Muscle of leg (tissue), 3 donors: ENCODE measurements at regions not wholly inside any gene's neighbourhood (a gene's known extent, or its start where the extent isn't known, plus 50 kb on each side); places are given as distances from the start of the nearest gene placed in this dataset.
"Not testable (repeated sequence)": the region's sequence is repeated elsewhere in the genome, so short reads cannot be mapped to it uniquely, and the experiment has no call there.

ENCODE experiments used
- DNase-seq: peaks from one replicate; pipeline ENCODE4 v3.0.0; 2013
- H3K27ac ChIP-seq: one replicate; pipeline ENCODE4 v1.5.1; 2013; ENCODE audit warnings: mild to moderate bottlenecking, low read length, control low read depth
- H3K27me3 ChIP-seq: one replicate; pipeline ENCODE4 v1.6.1; 2013; ENCODE audit warnings: low read length; ENCODE audit not compliant: control insufficient read depth, insufficient read depth
- H3K36me3 ChIP-seq: one replicate; pipeline ENCODE4 v1.6.1; 2013; ENCODE audit warnings: low read length; ENCODE audit not compliant: control insufficient read depth, insufficient read depth
- H3K4me1 ChIP-seq: one replicate; pipeline ENCODE4 v1.6.1; 2013; ENCODE audit warnings: low read length; ENCODE audit not compliant: control insufficient read depth, insufficient read depth
- H3K4me3 ChIP-seq: one replicate; pipeline ENCODE4 v1.5.1; 2013; ENCODE audit warnings: low read length, control low read depth
- H3K9me3 ChIP-seq: replicated peaks from 2 replicates; pipeline ENCODE4 v1.6.1; 2013; ENCODE audit warnings: low read depth, low read length; ENCODE audit not compliant: control insufficient read depth
- WGBS: methylation state at CpG from one replicate; pipeline ENCODE4 v1.1.5; 2013; ENCODE audit warnings: missing lambda C conversion rate; ENCODE audit not compliant: insufficient coverage; 5-methylcytosine and 5-hydroxymethylcytosine counted together

DNA sequence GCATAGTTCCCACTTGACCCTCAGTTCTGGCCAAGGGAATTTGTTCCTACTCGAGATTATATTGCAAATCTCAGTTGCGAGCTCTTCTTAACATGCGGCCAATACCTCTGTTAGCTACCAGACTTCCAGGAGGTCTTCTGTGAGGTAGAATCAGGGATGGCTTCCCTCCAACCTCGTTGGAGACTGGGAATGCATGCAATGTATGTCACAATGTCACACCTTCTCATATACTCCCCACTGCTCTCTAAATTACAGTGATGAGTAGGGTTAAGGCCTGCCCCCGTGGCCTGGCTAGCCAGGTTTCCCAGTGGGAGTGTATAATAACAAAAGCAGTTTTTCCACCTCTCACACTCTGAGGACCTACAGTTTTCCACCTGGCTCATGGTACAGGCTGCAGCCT lies 1962.5 kb downstream of the ARAP2 start:
- Histone ChIP-seq H3K4me3 (no peak overlapping the region), H3K27me3 (no peaks in the 10 kb centered on the region), H3K27ac (no peak overlapping the region), H3K9me3 (no peaks in the 10 kb centered on the region), H3K36me3 (no peaks in the 10 kb centered on the region), H3K4me1 (peaks cover 15% of the 10 kb centered on the region)
- no peak for DNase-seq
- WGBS, result no CpG with 5 or more reads among the region's 5 CpGs

DNA sequence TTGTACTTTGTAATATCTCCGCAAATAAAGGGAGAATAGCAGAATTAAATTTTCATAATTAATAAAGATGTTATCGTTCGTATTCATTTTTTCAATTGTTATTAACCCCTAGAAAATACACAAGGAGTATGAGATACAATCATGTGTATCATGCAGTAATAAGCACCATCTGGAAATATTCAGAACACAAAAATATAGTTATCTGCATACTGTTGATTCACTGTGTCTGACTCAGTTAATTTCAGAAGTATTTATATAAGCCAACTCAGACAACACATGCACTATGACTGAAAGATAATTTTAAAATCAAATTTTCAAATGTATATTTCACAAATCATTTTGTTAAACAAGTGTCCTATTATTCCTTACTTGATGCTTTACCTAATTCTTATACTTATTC lies 1954.8 kb downstream of the ARAP2 start:
- no peaks in the 10 kb centered on the region for H3K36me3 ChIP-seq
- no peak overlapping the region for H3K4me3 ChIP-seq
- H3K27me3 ChIP-seq, result no peaks in the 10 kb centered on the region
- WGBS, result no CpG with 5 or more reads among the region's 3 CpGs
- no peaks in the 10 kb centered on the region for H3K9me3 ChIP-seq
- DNase-seq, result no peak
- no peaks in the 10 kb centered on the region for H3K4me1 ChIP-seq
- no peak overlapping the region for H3K27ac ChIP-seq

DNA sequence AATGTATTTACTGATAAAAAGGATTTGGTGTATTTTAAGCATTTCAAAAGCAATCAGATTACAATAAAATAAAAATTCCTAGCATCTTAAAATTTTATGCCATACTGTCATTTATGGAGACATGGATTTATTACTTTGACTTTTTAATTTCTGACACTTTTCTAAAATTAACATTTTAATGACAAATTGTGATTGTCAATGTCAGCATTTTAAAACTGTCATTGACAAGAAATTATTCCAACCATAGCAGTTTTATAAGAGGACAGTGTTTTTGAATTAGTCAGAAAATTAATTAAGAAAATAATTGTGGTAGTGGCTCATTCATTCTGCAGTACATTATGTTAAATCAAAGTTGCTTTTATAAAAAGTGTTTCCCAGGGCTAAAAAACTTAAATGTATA lies 1954.4 kb downstream of the ARAP2 start:
- Histone ChIP-seq H3K9me3 (no peaks in the 10 kb centered on the region), H3K27me3 (no peaks in the 10 kb centered on the region), H3K4me3 (no peak overlapping the region), H3K36me3 (no peaks in the 10 kb centered on the region), H3K27ac (no peak overlapping the region), H3K4me1 (no peaks in the 10 kb centered on the region)
- DNase-seq, result no peak

DNA sequence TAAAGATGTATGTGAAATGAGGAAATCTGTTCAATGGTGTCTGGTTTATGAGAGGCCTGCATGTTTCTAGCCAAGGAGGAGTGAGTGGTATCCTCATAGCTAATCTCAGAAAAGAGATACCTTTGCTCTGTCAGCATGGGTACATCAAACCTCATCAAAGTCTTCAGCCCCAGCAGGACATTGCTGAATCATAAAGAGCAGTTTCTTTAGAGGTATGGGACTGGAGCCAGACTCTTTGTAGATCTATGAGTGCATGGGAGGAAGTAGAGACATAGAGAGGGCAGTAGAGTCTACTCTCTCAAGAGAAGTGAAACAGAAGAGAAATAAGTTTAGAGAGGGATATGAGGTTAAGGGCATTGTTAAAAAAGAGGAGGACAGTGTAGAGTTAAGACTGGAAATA lies 1950.9 kb downstream of the ARAP2 start:
- no peaks in the 10 kb centered on the region for H3K27me3 ChIP-seq
- H3K27ac ChIP-seq, result no peak overlapping the region
- no peaks in the 10 kb centered on the region for H3K36me3 ChIP-seq
- no peak for DNase-seq
- no peaks in the 10 kb centered on the region for H3K4me1 ChIP-seq
- no peaks in the 10 kb centered on the region for H3K9me3 ChIP-seq
- H3K4me3 ChIP-seq, result no peak overlapping the region

DNA sequence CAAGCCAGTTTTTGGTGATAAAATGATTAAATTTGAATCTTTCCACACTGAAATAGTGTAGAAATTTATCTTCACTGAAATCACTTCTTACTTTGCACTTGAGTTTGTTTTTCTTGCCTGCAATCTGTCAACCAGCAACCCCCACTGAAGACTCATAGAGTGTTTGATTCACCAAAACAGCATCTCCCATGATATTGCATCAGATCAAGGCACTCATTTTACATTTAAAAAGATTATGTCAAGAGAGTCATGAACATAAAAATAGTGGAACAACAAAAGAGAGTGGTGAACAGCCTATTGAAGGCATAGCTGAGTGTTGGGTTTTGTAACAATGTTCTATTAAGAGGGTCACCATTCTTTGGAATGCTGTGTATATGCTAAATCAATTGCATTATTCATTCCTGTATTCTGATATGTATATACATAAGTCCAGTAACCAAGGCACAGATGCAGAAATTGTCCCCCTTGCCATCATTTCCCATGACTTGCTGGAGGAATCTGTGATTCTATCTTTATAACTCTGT lies 1934.9 kb downstream of the ARAP2 start:
- H3K27ac ChIP-seq, result no peak overlapping the region
- H3K36me3 ChIP-seq, result no peaks in the 10 kb centered on the region
- no peak for DNase-seq
- H3K4me3 ChIP-seq, result no peak overlapping the region
- no peaks in the 10 kb centered on the region for H3K27me3 ChIP-seq
- H3K9me3 ChIP-seq, result no peaks in the 10 kb centered on the region
- no peaks in the 10 kb centered on the region for H3K4me1 ChIP-seq

DNA sequence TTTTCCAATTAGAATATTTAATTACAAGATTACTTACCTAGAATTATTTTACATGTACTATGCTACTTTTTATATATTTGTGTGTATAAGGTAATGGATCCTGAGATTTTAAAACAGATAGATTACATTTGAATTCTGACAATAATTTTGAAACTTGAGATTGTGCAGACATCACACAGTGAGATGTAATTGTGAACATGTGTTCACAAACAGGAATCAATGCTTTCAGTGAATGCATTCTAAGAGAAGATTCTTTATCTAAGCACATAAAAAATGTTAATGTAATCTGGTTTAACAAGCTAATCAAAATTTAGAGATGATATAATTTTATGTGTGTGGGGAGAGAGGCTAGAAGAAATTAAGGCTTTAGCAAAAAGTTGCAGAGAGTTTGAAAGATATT lies 1925.5 kb downstream of the ARAP2 start:
- Histone ChIP-seq H3K36me3 (no peaks in the 10 kb centered on the region), H3K9me3 (no peaks in the 10 kb centered on the region), H3K27me3 (no peaks in the 10 kb centered on the region), H3K4me3 (no peak overlapping the region), H3K27ac (no peak overlapping the region), H3K4me1 (no peaks in the 10 kb centered on the region)
- DNase-seq, result no peak

DNA sequence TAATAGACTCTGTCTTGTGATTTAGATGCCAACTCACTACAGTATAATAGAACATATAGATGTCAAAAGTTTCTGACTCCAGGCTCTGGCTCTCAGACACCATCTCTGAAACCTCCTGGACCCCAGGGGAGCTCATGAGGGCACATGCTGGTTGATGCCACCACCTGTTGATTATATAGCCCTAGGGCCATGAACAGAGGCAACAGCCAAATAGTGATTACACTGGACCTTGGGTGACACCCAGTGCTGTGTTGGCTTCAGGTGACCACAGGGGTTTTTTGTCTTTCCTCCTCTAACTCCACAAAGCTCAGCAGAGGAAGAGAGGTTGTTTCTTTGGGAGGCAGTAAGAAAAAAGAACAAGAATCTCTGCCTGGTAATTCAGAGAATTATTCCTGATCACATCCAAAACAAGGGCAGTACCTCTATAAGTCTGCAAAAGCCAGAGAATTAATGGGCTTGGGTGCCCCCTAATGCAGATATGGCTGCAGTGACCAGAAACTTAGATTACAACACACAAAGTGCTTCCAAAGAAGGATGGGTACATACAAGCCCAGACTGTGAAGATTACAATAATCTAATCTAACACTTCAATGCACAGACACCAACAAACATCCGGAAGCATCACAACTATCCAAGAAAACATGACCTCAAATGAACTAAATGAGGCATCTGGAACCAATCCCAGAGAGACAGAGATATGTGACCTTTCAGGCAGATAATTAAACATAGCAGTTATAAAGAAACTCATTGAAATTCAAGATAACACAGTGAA lies 1920.6 kb downstream of the ARAP2 start:
- Histone ChIP-seq H3K27me3 (no peaks in the 10 kb centered on the region), H3K27ac (no peak overlapping the region)

DNA sequence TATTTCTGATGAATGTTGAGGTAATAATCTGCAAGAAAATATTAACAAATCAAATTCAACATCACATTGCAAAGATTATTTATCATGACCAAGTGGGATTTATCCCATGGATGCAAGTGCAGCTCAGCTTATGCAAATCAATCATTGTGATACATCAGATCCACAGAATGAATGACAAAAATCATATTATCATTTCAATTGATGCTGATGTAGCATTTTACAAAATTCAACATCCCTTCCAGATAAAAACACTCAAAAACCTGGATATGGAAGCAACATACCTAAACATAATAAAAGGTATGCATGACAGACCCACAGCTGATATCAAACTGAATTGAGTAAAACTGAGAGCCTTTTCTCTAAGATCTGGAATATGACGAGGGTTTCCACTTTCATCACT lies 1915.4 kb downstream of the ARAP2 start:
- Histone ChIP-seq H3K9me3 (no peaks in the 10 kb centered on the region), H3K36me3 (no peaks in the 10 kb centered on the region), H3K4me3 (no peak overlapping the region), H3K4me1 (no peaks in the 10 kb centered on the region), H3K27ac (no peak overlapping the region), H3K27me3 (no peaks in the 10 kb centered on the region)
- WGBS, result no CpG with 5 or more reads among the region's 1 CpG
- no peak for DNase-seq

More for the DNA sequence above, 1920.6 kb downstream of the ARAP2 start:
- 100% methylated on average over 1 of the region's 1 CpG for WGBS
- H3K4me1 ChIP-seq, result no peaks in the 10 kb centered on the region
- H3K4me3 ChIP-seq, result no peak overlapping the region
- DNase-seq, result no peak
- H3K9me3 ChIP-seq, result no peaks in the 10 kb centered on the region
- H3K36me3 ChIP-seq, result no peaks in the 10 kb centered on the region

DNA sequence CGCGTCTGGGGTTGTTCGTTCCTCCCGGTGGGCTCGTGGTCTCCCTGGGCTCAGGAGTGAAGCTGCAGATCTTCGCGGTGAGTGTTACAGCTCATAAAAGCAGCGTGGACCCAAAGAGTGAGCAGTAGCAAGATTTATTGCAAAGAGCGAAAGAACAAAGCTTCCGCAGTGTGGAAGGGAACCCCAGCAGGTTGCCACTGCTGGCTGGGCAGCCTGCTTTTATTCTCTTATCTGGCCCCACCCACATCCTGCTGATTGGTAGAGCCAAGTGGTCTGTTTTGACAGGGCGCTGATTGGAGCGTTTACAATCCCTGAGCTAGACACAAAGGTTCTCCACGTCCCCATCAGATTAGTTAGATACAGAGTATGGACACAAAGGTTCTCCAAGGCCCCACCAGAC lies 1909.2 kb downstream of the ARAP2 start:
- H3K9me3 ChIP-seq, H3K4me3 ChIP-seq, H3K27ac ChIP-seq, H3K27me3 ChIP-seq, H3K36me3 ChIP-seq, DNase-seq, H3K4me1 ChIP-seq: not testable (repeated sequence)
- WGBS, result 92% methylated on average over 8 of the region's 13 CpGs

DNA sequence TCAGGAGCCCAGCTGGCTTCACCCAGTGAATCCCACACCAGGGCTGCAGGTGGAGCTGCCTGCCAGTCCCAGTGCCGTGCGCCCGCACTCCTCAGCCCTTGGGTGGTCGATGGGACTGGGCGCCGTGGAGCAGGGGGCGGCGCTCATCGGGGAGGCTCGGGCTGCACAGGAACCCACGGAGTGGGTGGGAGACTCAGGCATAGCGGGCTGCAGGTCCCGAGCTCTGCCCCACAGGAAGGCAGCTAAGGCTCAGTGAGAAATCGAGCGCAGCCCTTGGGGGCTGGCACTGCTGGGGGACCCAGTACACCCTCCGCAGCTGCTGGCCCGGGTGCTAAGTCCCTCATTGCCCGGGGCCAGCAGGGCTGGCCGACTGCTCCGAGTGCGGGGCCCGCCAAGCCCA lies 1908.8 kb downstream of the ARAP2 start:
- not testable (repeated sequence) for H3K27me3 ChIP-seq, H3K9me3 ChIP-seq, H3K4me1 ChIP-seq, H3K36me3 ChIP-seq, H3K27ac ChIP-seq, H3K4me3 ChIP-seq, DNase-seq
- 98% methylated on average over 9 of the region's 22 CpGs for WGBS

DNA sequence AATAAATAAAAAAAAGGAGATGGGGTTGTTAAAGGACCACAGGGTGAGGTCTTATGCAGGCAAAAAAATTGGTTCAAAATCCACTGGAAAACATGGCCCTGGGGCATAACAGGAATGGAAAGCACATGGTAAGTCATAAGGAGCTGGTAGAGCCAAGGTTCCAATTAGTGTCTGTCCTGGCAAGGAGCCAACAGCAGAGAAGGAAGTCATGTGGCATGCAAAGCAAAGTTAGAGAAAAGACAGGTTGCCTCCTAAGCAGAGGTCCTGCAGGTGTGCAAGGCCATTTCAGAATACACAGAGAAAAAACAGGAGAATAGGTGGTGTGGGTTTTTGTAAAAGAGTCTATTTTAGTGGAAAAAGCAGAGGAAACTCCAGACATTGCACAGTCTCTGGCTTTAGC lies 1881.7 kb downstream of the ARAP2 start:
- H3K36me3 ChIP-seq, result no peaks in the 10 kb centered on the region
- H3K9me3 ChIP-seq, result no peaks in the 10 kb centered on the region
- DNase-seq, result no peak
- H3K4me1 ChIP-seq, result no peaks in the 10 kb centered on the region
- H3K4me3 ChIP-seq, result no peak overlapping the region
- H3K27me3 ChIP-seq, result no peaks in the 10 kb centered on the region
- H3K27ac ChIP-seq, result no peak overlapping the region
